HEK293 (cell line): ENCODE measurements at regions not wholly inside any gene's neighbourhood (a gene's known extent, or its start where the extent isn't known, plus 50 kb on each side); places are given as distances from the start of the nearest gene placed in this dataset.

Experiments
- CTCF ChIA-PET: fragments of 350-600 bp; formaldehyde crosslinking; extraction: SDS; loops from one replicate; lab custom pipeline; 2021; ENCODE audit warnings: antibody characterized with exemption; lab: Yijun Ruan, JAX
- POLR2A ChIA-PET: fragments of 300-600 bp; formaldehyde crosslinking; extraction: SDS; loops from one replicate; lab custom pipeline; 2020; ENCODE audit warnings: antibody characterized with exemption, inconsistent platforms; lab: Yijun Ruan, JAX
- H3K27ac ChIP-seq: fragments of 200-500 bp; sonication (Bioruptor generic); 2 replicates; pipeline ENCODE4 v1.5.1; 2014; ENCODE audit warnings: low read depth, low read length, control low read depth, inconsistent platforms; ENCODE audit errors: extremely low read depth
- H3K36me3 ChIP-seq, 2 experiments: fragments of 200-500 bp in 1 of 2; sonication (Bioruptor generic) in 1 of 2; 1 replicate in 1 of 2; 2 replicates in 1 of 2; pipeline ENCODE4 v1.5.1; 2014 to 2017; ENCODE audit warnings: inconsistent platforms in 2 of 2, low read length in 2 of 2; ENCODE audit not compliant: control insufficient read depth in 2 of 2, insufficient read depth in 1 of 2
- H3K4me1 ChIP-seq: fragments of 200-500 bp; sonication (Bioruptor generic); 2 replicates; pipeline ENCODE4 v1.5.1; 2014; ENCODE audit warnings: mild to moderate bottlenecking, low read length, inconsistent platforms; ENCODE audit not compliant: control insufficient read depth, insufficient read depth
- H3K4me3 ChIP-seq: 2 replicates; pipeline ENCODE4 v1.5.1; 2011; ENCODE audit warnings: low read depth, mild to moderate bottlenecking, control low read depth, low read length, moderate library complexity
- H3K9me3 ChIP-seq: fragments of 200-500 bp; sonication (Bioruptor generic); 2 replicates; pipeline ENCODE4 v1.5.1; 2014; ENCODE audit warnings: low read depth, low read length, inconsistent platforms; ENCODE audit not compliant: control insufficient read depth, insufficient read depth
- AEBP2 ChIP-seq: fragments of 450-650 bp; formaldehyde crosslinking; IDR thresholded peaks from 2 replicates; pipeline ENCODE4 v1.5.1; 2016; ENCODE audit warnings: missing biosample characterization, missing genetic modification characterization, borderline replicate concordance
- GFI1B ChIP-seq: fragments of 450-650 bp; formaldehyde crosslinking; IDR thresholded peaks from 2 replicates; pipeline ENCODE4 v1.5.1; 2016; ENCODE audit warnings: missing biosample characterization, missing genetic modification characterization
- KLF8 ChIP-seq: fragments of 450-650 bp; formaldehyde crosslinking; IDR thresholded peaks from 2 replicates; pipeline ENCODE4 v1.5.1; 2016; ENCODE audit warnings: missing biosample characterization, missing genetic modification characterization
- SETDB1 ChIP-seq: IDR thresholded peaks from one replicate; pipeline ENCODE4 v1.6.1; 2017; ENCODE audit warnings: mild to moderate bottlenecking, low read length, moderate library complexity, mixed read lengths; ENCODE audit not compliant: insufficient read length
- SP7 ChIP-seq: fragments of 450-650 bp; formaldehyde crosslinking; IDR thresholded peaks from 2 replicates; pipeline ENCODE4 v1.5.1; 2016; ENCODE audit warnings: missing biosample characterization, missing genetic modification characterization
- TCF7L2 ChIP-seq: IDR thresholded peaks from 2 replicates; pipeline ENCODE4 v1.6.1; 2011; ENCODE audit warnings: low read depth, mild to moderate bottlenecking, inconsistent platforms, low read length, moderate library complexity, borderline replicate concordance
- TRIM28 ChIP-seq: IDR thresholded peaks from 2 replicates; pipeline ENCODE4 v1.6.1; 2011; ENCODE audit warnings: low read length, control low read depth, borderline replicate concordance
- TSHZ1 ChIP-seq: fragments of 450-650 bp; formaldehyde crosslinking; IDR thresholded peaks from 2 replicates; pipeline ENCODE4 v1.5.1; 2016; ENCODE audit warnings: missing biosample characterization, missing genetic modification characterization, borderline replicate concordance
- YY1 ChIP-seq: fragments of 450-650 bp; formaldehyde crosslinking; IDR thresholded peaks from 2 replicates; pipeline ENCODE4 v1.5.1; 2018; ENCODE audit warnings: missing biosample characterization, missing genetic modification characterization
- ZBTB48 ChIP-seq: fragments of 450-650 bp; formaldehyde crosslinking; IDR thresholded peaks from 2 replicates; pipeline ENCODE4 v1.5.1; 2016; ENCODE audit warnings: missing biosample characterization, missing genetic modification characterization
- ZFHX2 ChIP-seq: fragments of 450-650 bp; formaldehyde crosslinking; conservative IDR thresholded peaks from 2 replicates; pipeline ENCODE4 v1.5.1; 2016; ENCODE audit warnings: missing biosample characterization, missing genetic modification characterization
- ZFP3 ChIP-seq: fragments of 450-650 bp; formaldehyde crosslinking; IDR thresholded peaks from 2 replicates; pipeline ENCODE4 v1.5.1; 2016; ENCODE audit warnings: low read depth, missing biosample characterization, missing genetic modification characterization
- ZFP69B ChIP-seq: fragments of 450-650 bp; formaldehyde crosslinking; IDR thresholded peaks from 2 replicates; pipeline ENCODE4 v1.5.1; 2016; ENCODE audit warnings: missing biosample characterization, missing genetic modification characterization
- ZNF10 ChIP-seq: fragments of 450-650 bp; formaldehyde crosslinking; IDR thresholded peaks from 2 replicates; pipeline ENCODE4 v1.5.1; 2017; ENCODE audit warnings: missing biosample characterization, missing genetic modification characterization
- ZNF16 ChIP-seq: fragments of 450-650 bp; formaldehyde crosslinking; IDR thresholded peaks from 2 replicates; pipeline ENCODE4 v1.5.1; 2016; ENCODE audit warnings: low read depth, missing biosample characterization, missing genetic modification characterization
- ZNF266 ChIP-seq: fragments of 450-650 bp; formaldehyde crosslinking; IDR thresholded peaks from 2 replicates; pipeline ENCODE4 v1.5.1; 2016; ENCODE audit warnings: missing biosample characterization, missing genetic modification characterization, low read depth
- ZNF37A ChIP-seq: fragments of 450-650 bp; IDR thresholded peaks from 2 replicates; pipeline ENCODE4 v1.5.1; 2018; ENCODE audit warnings: missing biosample characterization, missing genetic modification characterization
- ZNF404 ChIP-seq: fragments of 450-650 bp; formaldehyde crosslinking; IDR thresholded peaks from 2 replicates; pipeline ENCODE4 v1.5.1; 2017; ENCODE audit warnings: missing biosample characterization, missing genetic modification characterization
- ZNF416 ChIP-seq: fragments of 450-650 bp; formaldehyde crosslinking; IDR thresholded peaks from 2 replicates; pipeline ENCODE4 v1.5.1; 2016; ENCODE audit warnings: missing biosample characterization, missing genetic modification characterization
- ZNF423 ChIP-seq: fragments of 450-650 bp; formaldehyde crosslinking; IDR thresholded peaks from 2 replicates; pipeline ENCODE4 v1.5.1; 2016; ENCODE audit warnings: missing biosample characterization, missing genetic modification characterization
- ZNF548 ChIP-seq: fragments of 450-650 bp; formaldehyde crosslinking; IDR thresholded peaks from 2 replicates; pipeline ENCODE4 v1.5.1; 2016; ENCODE audit warnings: missing biosample characterization, missing genetic modification characterization
- ZNF596 ChIP-seq: fragments of 450-650 bp; IDR thresholded peaks from 2 replicates; pipeline ENCODE4 v1.5.0; 2018; ENCODE audit warnings: missing biosample characterization, mild to moderate bottlenecking, missing genetic modification characterization, moderate library complexity
- ZNF791 ChIP-seq: fragments of 450-650 bp; formaldehyde crosslinking; IDR thresholded peaks from 2 replicates; pipeline ENCODE4 v1.5.1; 2016; ENCODE audit warnings: missing biosample characterization, missing genetic modification characterization
- ZNF830 ChIP-seq: fragments of 450-650 bp; IDR thresholded peaks from 2 replicates; pipeline ENCODE4 v1.5.0; 2018; ENCODE audit warnings: missing biosample characterization, missing genetic modification characterization, low read depth, mild to moderate bottlenecking, moderate library complexity
- TF ChIP-seq, protein P1 (sequence below): fragments of 450-650 bp; formaldehyde crosslinking; optimal IDR thresholded peaks from 2 replicates; pipeline ENCODE3; 2016; ENCODE audit warnings: missing biosample characterization, mild to moderate bottlenecking, missing genetic modification characterization

DNA sequence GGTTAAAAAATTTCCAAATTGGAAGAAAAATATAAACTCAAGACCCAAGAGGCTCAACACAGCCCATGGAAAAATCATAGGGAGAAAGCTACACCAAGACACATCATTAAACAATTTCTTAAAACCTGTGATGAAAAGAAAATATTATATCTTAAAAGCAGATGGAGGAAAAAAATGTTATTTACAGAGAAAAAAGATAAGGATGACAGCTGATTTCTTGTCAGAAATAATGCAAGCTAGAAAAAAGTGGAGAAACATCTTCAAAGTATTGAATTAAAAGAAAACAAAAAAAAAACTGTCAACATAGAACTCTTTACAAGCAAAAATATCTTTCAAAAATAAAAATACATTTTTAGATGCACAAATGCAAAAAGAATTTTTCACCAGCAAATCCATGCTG lies 930.5 kb downstream of the ADGRL2 start:
- H3K36me3 ChIP-seq = no peaks in the 10 kb centered on the region
- ChIA-PET POLR2A (no interaction called here), CTCF (no interaction called here)
- H3K4me3 ChIP-seq = no peak overlapping the region
- H3K27ac ChIP-seq = no peak overlapping the region
- no peaks in the 10 kb centered on the region for H3K9me3 ChIP-seq
- no peaks in the 10 kb centered on the region for H3K4me1 ChIP-seq
- TF ChIP-seq ZNF266 (no peak), SETDB1 (peak; percentile 89), TRIM28 (peak; percentile 90)

DNA sequence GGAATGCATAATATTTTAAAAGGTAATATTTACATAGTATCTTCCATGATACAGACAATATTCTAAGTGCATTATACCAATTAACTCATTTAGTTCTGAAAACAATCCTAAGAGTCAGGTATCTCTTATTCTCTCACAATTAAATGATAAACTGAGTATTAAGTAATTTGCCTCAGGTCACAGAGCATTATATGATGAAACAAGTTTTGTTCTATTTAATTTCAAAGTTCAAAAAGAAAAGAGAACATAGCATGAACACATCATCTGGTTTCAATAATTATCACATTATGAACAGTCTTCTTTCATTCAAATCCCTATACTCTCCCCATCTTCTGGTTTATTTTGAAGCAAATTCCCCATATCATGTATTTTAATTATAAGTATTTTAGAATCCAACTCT lies 927.5 kb downstream of the ADGRL2 start:
- no peaks in the 10 kb centered on the region for H3K36me3 ChIP-seq
- H3K4me1 ChIP-seq = no peaks in the 10 kb centered on the region
- no peak overlapping the region for H3K4me3 ChIP-seq
- ChIA-PET CTCF (no interaction called here), POLR2A (no interaction called here)
- H3K9me3 ChIP-seq = no peaks in the 10 kb centered on the region
- no peak overlapping the region for H3K27ac ChIP-seq
- TF ChIP-seq ZBTB48 (tag by site-specific recombination) = no peak
- no peak for TF ChIP-seq TCF7L2
- TF ChIP-seq ZNF423 (tag by site-specific recombination) = no peak
- TF ChIP-seq ZNF596 = no peak
- no peak for TF ChIP-seq ZNF266
- no peak for TF ChIP-seq ZFP3
- TF ChIP-seq ZNF548 (tag by site-specific recombination) = no peak
- no peak for TF ChIP-seq ZFHX2 (tag by site-specific recombination)
- TF ChIP-seq ZNF10 (tag by site-specific recombination) = no peak
- TF ChIP-seq GFI1B (tag by site-specific recombination) = no peak
- TF ChIP-seq SP7 (tag by site-specific recombination) = no peak
- no peak for TF ChIP-seq ZNF16 (tag by site-specific recombination)
- TF ChIP-seq ZNF37A (tag by site-specific recombination) = no peak
- no peak for TF ChIP-seq ZNF404 (tag by site-specific recombination)
- TF ChIP-seq ZNF791 = no peak
- TF ChIP-seq ZNF830 (tag by site-specific recombination) = no peak
- no peak for TF ChIP-seq TSHZ1 (tag by site-specific recombination)
- TF ChIP-seq AEBP2 (tag by site-specific recombination) = no peak

GRCh38 chr1:82724246-82724645 lies 923.5 kb downstream of the ADGRL2 start:
- TF ChIP-seq ZNF416 (tag by site-specific recombination) (no peak), KLF8 (tag by site-specific recombination) (no peak), YY1 (no peak), ZFP69B (tag by site-specific recombination) (no peak)
- TF ChIP-seq, protein P1, sequence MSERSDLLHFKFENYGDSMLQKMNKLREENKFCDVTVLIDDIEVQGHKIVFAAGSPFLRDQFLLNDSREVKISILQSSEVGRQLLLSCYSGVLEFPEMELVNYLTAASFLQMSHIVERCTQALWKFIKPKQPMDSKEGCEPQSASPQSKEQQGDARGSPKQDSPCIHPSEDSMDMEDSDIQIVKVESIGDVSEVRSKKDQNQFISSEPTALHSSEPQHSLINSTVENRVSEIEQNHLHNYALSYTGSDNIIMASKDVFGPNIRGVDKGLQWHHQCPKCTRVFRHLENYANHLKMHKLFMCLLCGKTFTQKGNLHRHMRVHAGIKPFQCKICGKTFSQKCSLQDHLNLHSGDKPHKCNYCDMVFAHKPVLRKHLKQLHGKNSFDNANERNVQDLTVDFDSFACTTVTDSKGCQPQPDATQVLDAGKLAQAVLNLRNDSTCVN = no peak
- POLR2A ChIA-PET = no interaction called here
- H3K36me3 ChIP-seq = no peaks in the 10 kb centered on the region
- CTCF ChIA-PET = no interaction called here
- no peaks in the 10 kb centered on the region for H3K4me1 ChIP-seq
- H3K9me3 ChIP-seq = no peaks in the 10 kb centered on the region
- H3K4me3 ChIP-seq = no peak overlapping the region
- no peak overlapping the region for H3K27ac ChIP-seq
